Tibial artery (tissue), 4 donors: ENCODE measurements at regions not wholly inside any gene's neighbourhood (a gene's known extent, or its start where the extent isn't known, plus 50 kb on each side); places are given as distances from the start of the nearest gene placed in this dataset.

Experiments
- DNase-seq, 2 donors: peaks; one replicate each; pipeline ENCODE4 v3.0.0-alpha.2; 2019
- H3K27ac ChIP-seq, 2 donors: fragments of 200-600 bp; sonication (generic) in 1 of 2; 1 replicate in 1 of 2; 2 replicates in 1 of 2; pipeline ENCODE4 v1.5.1; 2018 to 2019; ENCODE audit warnings: mild to moderate bottlenecking in 1 of 2
- H3K27me3 ChIP-seq, 2 donors: fragments of 200-600 bp; sonication (generic) in 1 of 2; one replicate each; pipeline versions ENCODE4 v1.5.1 to v1.6.0; 2016 to 2019
- H3K36me3 ChIP-seq, 3 donors: fragments of 200-600 bp; sonication (generic) in 2 of 3; one replicate each; pipeline ENCODE4 v1.5.1; 2016 to 2019; ENCODE audit warnings: mild to moderate bottlenecking in 2 of 3
- H3K4me1 ChIP-seq, 4 donors: fragments of 200-600 bp; sonication (generic) in 2 of 4; 1 replicate in 3 of 4; 2 replicates in 1 of 4; pipeline ENCODE4 v1.5.1; 2016 to 2019
- H3K4me3 ChIP-seq, 2 donors: fragments of 200-600 bp; sonication (generic) in 1 of 2; 1 replicate in 1 of 2; 2 replicates in 1 of 2; pipeline ENCODE4 v1.5.1; 2018 to 2019; ENCODE audit warnings: mild to moderate bottlenecking in 2 of 2
- H3K9me3 ChIP-seq, 3 donors: fragments of 200-600 bp; sonication (generic) in 1 of 3; one replicate each; pipeline ENCODE4 v1.5.1; 2016 to 2019
- CTCF ChIP-seq, 2 experiments: fragments of 200-600 bp in 1 of 2; fragments of 450-650 bp in 1 of 2; IDR thresholded peaks; one replicate each; pipeline ENCODE4 v1.5.1; 2017 to 2019; ENCODE audit warnings: antibody characterized with exemption in 2 of 2, mild to moderate bottlenecking in 1 of 2, moderate library complexity in 1 of 2
- intact Hi-C: fragments of 100-400 bp; cut with DNase I; formaldehyde crosslinking; loops from one replicate; pipeline ENCODE4 v1.15.0; 2023; ENCODE audit warnings: low total_unique reads

- no peak overlapping the region for H3K27ac ChIP-seq
- H3K4me3 ChIP-seq = no peak overlapping the region
- no peak for DNase-seq
- no peaks in the 10 kb centered on the region for H3K9me3 ChIP-seq
- no peak for TF ChIP-seq CTCF (IDR thresholded peaks at IDR 0.05)
- no peaks in the 10 kb centered on the region for H3K27me3 ChIP-seq
- peaks cover 0 to 11% (median 0%) of the 10 kb centered on the region in 4 donors for H3K4me1 ChIP-seq
- no peaks in the 10 kb centered on the region for H3K36me3 ChIP-seq
- intact Hi-C loops = no loop called here
These were observed 204.4 kb upstream of the DMRT1 start for GRCh38 chr9:636931-637591.

GRCh38 chr9:638152-638551, 203.3 kb upstream of the DMRT1 start:
- intact Hi-C loops = no loop called here
- no peak overlapping the region for H3K27ac ChIP-seq
- no peaks in the 10 kb centered on the region for H3K36me3 ChIP-seq
- H3K9me3 ChIP-seq = no peaks in the 10 kb centered on the region
- H3K4me3 ChIP-seq = no peak overlapping the region
- TF ChIP-seq CTCF (IDR thresholded peaks at IDR 0.05) = no peak
- H3K27me3 ChIP-seq = no peaks in the 10 kb centered on the region
- no peak for DNase-seq
- peaks cover 0 to 22% (median 2%) of the 10 kb centered on the region in 4 donors for H3K4me1 ChIP-seq

GRCh38 chr9:642014-642413, 199.5 kb upstream of the DMRT1 start:
- Histone ChIP-seq H3K9me3 (no peaks in the 10 kb centered on the region), H3K27ac (peak overlapping the region; percentile 67 to 69), H3K4me3 (no peak overlapping the region), H3K36me3 (no peaks in the 10 kb centered on the region), H3K4me1 (peaks cover 0 to 25% (median 2%) of the 10 kb centered on the region in 4 donors), H3K27me3 (no peaks in the 10 kb centered on the region)
- no peak for DNase-seq
- intact Hi-C loops = no loop called here
- no peak for TF ChIP-seq CTCF (IDR thresholded peaks at IDR 0.05)

- intact Hi-C loops = no loop called here
- H3K27ac ChIP-seq = peak overlapping the region; percentile 67 to 69
These were observed 197.5 kb upstream of the DMRT1 start for GRCh38 chr9:643966-644365.

GRCh38 chr9:647522-647921, 194.0 kb upstream of the DMRT1 start:
- DNase-seq = no peak
- no peak for TF ChIP-seq CTCF (IDR thresholded peaks at IDR 0.05)
- Histone ChIP-seq H3K4me3 (no peak overlapping the region), H3K9me3 (no peaks in the 10 kb centered on the region), H3K27me3 (no peaks in the 10 kb centered on the region), H3K27ac (peak overlapping the region; percentile 31 to 50), H3K4me1 (peaks cover 0 to 56% (median 19%) of the 10 kb centered on the region in 4 donors), H3K36me3 (no peaks in the 10 kb centered on the region)
- intact Hi-C loops = no loop called here

More at GRCh38 chr9:643966-644365, 197.5 kb upstream of the DMRT1 start:
- Histone ChIP-seq H3K27me3 (no peaks in the 10 kb centered on the region), H3K9me3 (no peaks in the 10 kb centered on the region), H3K36me3 (no peaks in the 10 kb centered on the region), H3K4me3 (no peak overlapping the region), H3K4me1 (peaks cover 0 to 38% (median 7%) of the 10 kb centered on the region in 4 donors)
- no peak for TF ChIP-seq CTCF (IDR thresholded peaks at IDR 0.05)
- DNase-seq = no peak
